ENCODE measurements at regions not wholly inside any gene's neighbourhood (a gene's known extent, or its start where the extent isn't known, plus 50 kb on each side); places are given as distances from the start of the nearest gene placed in this dataset.
A peak's percentile ranks its signal among the peaks of the same experiment; 100 is the strongest.

- peaks cover 76% of the 10 kb centered on the region for H3K4me1 Mint-ChIP-seq (ENCODE audit: low read depth)
- no peak overlapping the region for H3K4me3 Mint-ChIP-seq
- H3K27ac Mint-ChIP-seq, result no peak overlapping the region
- peaks cover 28% of the 10 kb centered on the region for H3K9me3 Mint-ChIP-seq (ENCODE audit: insufficient read depth)
- ChIA-PET CTCF (interaction anchor here (0.9 to 1.7 kb wide), 2 partner anchors 10 to 14 kb away, joined by 3 to 4 read pairs; no protein-coding TSS in a partner anchor), POLR2A (interaction anchor here (0.7 to 2.0 kb wide), 2 partner anchors 13 to 114 kb away, joined by 3 to 8 read pairs; partner anchors contain the start of gene DUSP6)
- DNase-seq, result no peak
- no peaks in the 10 kb centered on the region for H3K27me3 Mint-ChIP-seq (ENCODE audit: low read depth)
- no peak for ATAC-seq
- peaks cover 41% of the 10 kb centered on the region for H3K36me3 Mint-ChIP-seq (ENCODE audit: low read depth)
Measured at GRCh38 chr12:89237763-89238162, 114.5 kb downstream of the DUSP6 start.

- peak overlapping the region; percentile 26 for H3K27ac Mint-ChIP-seq
- CTCF ChIA-PET, result interaction anchor here (1.9 to 3.3 kb wide), 2 partner anchors 8 to 12 kb away, joined by 9 to 24 read pairs; no protein-coding TSS in a partner anchor
- peaks cover 79% of the 10 kb centered on the region for H3K4me1 Mint-ChIP-seq (ENCODE audit: low read depth)
- H3K4me3 Mint-ChIP-seq, result no peak overlapping the region
- H3K9me3 Mint-ChIP-seq (ENCODE audit: insufficient read depth), result peaks cover 29% of the 10 kb centered on the region
- POLR2A ChIA-PET, result interaction anchor here (0.7 to 2.0 kb wide), 2 partner anchors 14 to 115 kb away, joined by 3 to 8 read pairs; partner anchors contain the start of gene DUSP6
- no peak for DNase-seq
- H3K27me3 Mint-ChIP-seq (ENCODE audit: low read depth), result no peaks in the 10 kb centered on the region
- peaks cover 41% of the 10 kb centered on the region for H3K36me3 Mint-ChIP-seq (ENCODE audit: low read depth)
- ATAC-seq, result no peak
Measured at GRCh38 chr12:89236748-89237383, 115.4 kb downstream of the DUSP6 start.

- POLR2A ChIA-PET, result interaction anchor here (0.9 to 2.0 kb wide), 5 partner anchors 8 to 116 kb away, joined by 3 to 8 read pairs (median 5); partner anchors contain the start of gene DUSP6
- no peak for ATAC-seq
- Mint-ChIP-seq H3K27ac (peak overlapping the region; percentile 90), H3K27me3 (ENCODE audit: low read depth) (no peaks in the 10 kb centered on the region), H3K4me1 (ENCODE audit: low read depth) (peaks cover 82% of the 10 kb centered on the region), H3K9me3 (ENCODE audit: insufficient read depth) (peaks cover 22% of the 10 kb centered on the region), H3K36me3 (ENCODE audit: low read depth) (peaks cover 40% of the 10 kb centered on the region), H3K4me3 (no peak overlapping the region)
- no peak for DNase-seq
- CTCF ChIA-PET, result interaction anchor here (1.9 to 3.3 kb wide), 2 partner anchors 9 to 11 kb away, joined by 9 to 24 read pairs; no protein-coding TSS in a partner anchor
Measured at GRCh38 chr12:89236237-89236636, 116.1 kb downstream of the DUSP6 start.

GRCh38 chr12:89235189-89235993 lies 116.9 kb downstream of the DUSP6 start:
- ChIA-PET CTCF (interaction anchor here (0.8 to 3.3 kb wide), 4 partner anchors 9 to 117 kb away, joined by 3 to 24 read pairs (median 6); partner anchors contain the start of gene DUSP6), POLR2A (interaction anchor here (0.9 to 1.8 kb wide), 5 partner anchors 9 to 117 kb away, joined by 3 to 6 read pairs (median 5); partner anchors contain the start of gene DUSP6)
- Mint-ChIP-seq H3K9me3 (ENCODE audit: insufficient read depth) (peaks cover 18% of the 10 kb centered on the region), H3K27ac (peak overlapping the region; percentile 90), H3K4me1 (ENCODE audit: low read depth) (peaks cover 80% of the 10 kb centered on the region), H3K4me3 (peak overlapping the region; percentile 52), H3K27me3 (ENCODE audit: low read depth) (no peaks in the 10 kb centered on the region), H3K36me3 (ENCODE audit: low read depth) (peaks cover 34% of the 10 kb centered on the region)
- DNase-seq (no peak), ATAC-seq (peak; percentile 84)

- DNase-seq, result no peak
- peaks cover 34% of the 10 kb centered on the region for H3K36me3 Mint-ChIP-seq (ENCODE audit: low read depth)
- H3K9me3 Mint-ChIP-seq (ENCODE audit: insufficient read depth), result peaks cover 18% of the 10 kb centered on the region
- peaks cover 75% of the 10 kb centered on the region for H3K4me1 Mint-ChIP-seq (ENCODE audit: low read depth)
- ChIA-PET POLR2A (interaction anchor here (1.2 to 1.8 kb wide), 3 partner anchors 9 to 117 kb away, joined by 5 to 6 read pairs (median 6); partner anchors contain the start of gene DUSP6), CTCF (interaction anchor here (0.8 to 3.3 kb wide), 3 partner anchors 9 to 118 kb away, joined by 3 to 24 read pairs (median 3); partner anchors contain the start of gene DUSP6)
- peak overlapping the region; percentile 90 for H3K27ac Mint-ChIP-seq
- no peak overlapping the region for H3K4me3 Mint-ChIP-seq
- no peaks in the 10 kb centered on the region for H3K27me3 Mint-ChIP-seq (ENCODE audit: low read depth)
- no peak for ATAC-seq
Measured at GRCh38 chr12:89234324-89235114, 117.8 kb downstream of the DUSP6 start.

- Mint-ChIP-seq H3K36me3 (ENCODE audit: low read depth) (peaks cover 35% of the 10 kb centered on the region), H3K27ac (peak overlapping the region; percentile 5), H3K4me1 (ENCODE audit: low read depth) (peaks cover 74% of the 10 kb centered on the region), H3K9me3 (ENCODE audit: insufficient read depth) (peaks cover 5% of the 10 kb centered on the region), H3K4me3 (no peak overlapping the region), H3K27me3 (ENCODE audit: low read depth) (no peaks in the 10 kb centered on the region)
- no peak for DNase-seq
- ChIA-PET CTCF (interaction anchor here (0.7 to 2.1 kb wide), 6 partner anchors 9 to 230 kb away, joined by 3 to 14 read pairs (median 4); no protein-coding TSS in a partner anchor), POLR2A (interaction anchor here (0.9 to 3.0 kb wide), 2 partner anchors 15 to 120 kb away, joined by 3 to 19 read pairs; partner anchors contain the start of gene DUSP6)
- no peak for ATAC-seq
Measured at GRCh38 chr12:89231686-89232085, 120.6 kb downstream of the DUSP6 start.

GRCh38 chr12:89230376-89231315 lies 121.7 kb downstream of the DUSP6 start:
- Mint-ChIP-seq H3K4me3 (no peak overlapping the region), H3K4me1 (ENCODE audit: low read depth) (peaks cover 71% of the 10 kb centered on the region), H3K36me3 (ENCODE audit: low read depth) (peaks cover 30% of the 10 kb centered on the region), H3K9me3 (ENCODE audit: insufficient read depth) (peaks cover 4% of the 10 kb centered on the region), H3K27ac (no peak overlapping the region), H3K27me3 (ENCODE audit: low read depth) (no peaks in the 10 kb centered on the region)
- ATAC-seq (no peak), DNase-seq (no peak)
- ChIA-PET POLR2A (interaction anchor here (1.0 to 3.0 kb wide), 2 partner anchors 96 to 121 kb away, joined by 3 to 19 read pairs; partner anchors contain the start of gene DUSP6), CTCF (interaction anchor here (0.6 to 2.1 kb wide), 3 partner anchors 8 to 95 kb away, joined by 3 to 9 read pairs (median 3); no protein-coding TSS in a partner anchor)

GRCh38 chr12:89228491-89228890 lies 123.8 kb downstream of the DUSP6 start:
- ATAC-seq, result no peak
- CTCF ChIA-PET, result interaction anchor here (1.0 to 1.8 kb wide), 5 partner anchors 12 to 234 kb away, joined by 3 to 8 read pairs (median 3); no protein-coding TSS in a partner anchor
- no peaks in the 10 kb centered on the region for H3K27me3 Mint-ChIP-seq (ENCODE audit: low read depth)
- H3K4me3 Mint-ChIP-seq, result no peak overlapping the region
- H3K9me3 Mint-ChIP-seq (ENCODE audit: insufficient read depth), result peaks cover 6% of the 10 kb centered on the region
- peaks cover 39% of the 10 kb centered on the region for H3K36me3 Mint-ChIP-seq (ENCODE audit: low read depth)
- DNase-seq, result no peak
- H3K4me1 Mint-ChIP-seq (ENCODE audit: low read depth), result peaks cover 76% of the 10 kb centered on the region
- POLR2A ChIA-PET, result interaction anchor here (1.3 kb wide), 1 partner anchor 124 kb away, joined by 6 read pairs; the partner anchor contains the start of gene DUSP6
- no peak overlapping the region for H3K27ac Mint-ChIP-seq

- Mint-ChIP-seq H3K36me3 (ENCODE audit: low read depth) (peaks cover 41% of the 10 kb centered on the region), H3K27ac (peak overlapping the region; percentile 72), H3K4me3 (no peak overlapping the region), H3K4me1 (ENCODE audit: low read depth) (peaks cover 78% of the 10 kb centered on the region), H3K9me3 (ENCODE audit: insufficient read depth) (peaks cover 9% of the 10 kb centered on the region), H3K27me3 (ENCODE audit: low read depth) (no peaks in the 10 kb centered on the region)
- ChIA-PET POLR2A (interaction anchor here (1.1 kb wide), 1 partner anchor 125 kb away, joined by 4 read pairs; the partner anchor contains the start of gene DUSP6), CTCF (interaction anchor here (1.1 to 1.8 kb wide), 3 partner anchors 11 to 22 kb away, joined by 3 to 8 read pairs (median 4); no protein-coding TSS in a partner anchor)
- peak; percentile 38 for DNase-seq
- no peak for ATAC-seq
Measured at GRCh38 chr12:89227774-89228173, 124.5 kb downstream of the DUSP6 start.

All from activated CD8-positive, alpha-beta T cell treated with anti-CD3 and anti-CD28 coated beads, Interleukin-2, amount 10 ng/mL, durations not matched to agents 7 days and 5 days (primary cell).